ENCODE measurements at regions not wholly inside any gene's neighbourhood (a gene's known extent, or its start where the extent isn't known, plus 50 kb on each side); places are given as distances from the start of the nearest gene placed in this dataset.

DNA sequence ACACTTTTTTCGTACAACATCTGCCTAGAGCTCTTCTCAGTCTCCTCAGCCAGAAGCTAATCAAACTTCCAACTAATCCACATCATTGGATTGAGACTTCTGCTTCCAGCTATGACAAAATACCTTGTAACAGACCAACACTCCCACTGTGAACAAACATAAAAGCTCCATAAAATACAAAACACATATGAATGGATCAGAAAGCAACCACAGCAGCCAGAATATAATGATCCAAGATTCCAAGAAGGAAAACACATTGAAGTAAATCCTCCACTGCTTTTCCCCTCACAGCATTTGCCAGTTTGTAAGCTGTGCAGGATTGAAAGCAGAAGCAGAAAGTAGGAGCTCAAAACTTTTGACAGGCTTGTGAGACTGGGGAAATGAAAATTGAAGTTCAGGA is 863.2 kb downstream of the TUSC7 start:
- DNase-seq, result no peak
- H3K4me3 ChIP-seq, result no peak overlapping the region
- H3K4me1 ChIP-seq, result no peaks in the 10 kb centered on the region
- H3K9me3 ChIP-seq, result peaks cover 0 to 12% (median 0%) of the 10 kb centered on the region in 8 donors
- intact Hi-C loops (cut with DNase I; ENCODE audit: low total_unique reads), result no loop called here
- WGBS, 5 donors, result 74 to 100% (median 93%) methylated on average over 1 of the region's 1 CpG
- TF ChIP-seq, protein P1, sequence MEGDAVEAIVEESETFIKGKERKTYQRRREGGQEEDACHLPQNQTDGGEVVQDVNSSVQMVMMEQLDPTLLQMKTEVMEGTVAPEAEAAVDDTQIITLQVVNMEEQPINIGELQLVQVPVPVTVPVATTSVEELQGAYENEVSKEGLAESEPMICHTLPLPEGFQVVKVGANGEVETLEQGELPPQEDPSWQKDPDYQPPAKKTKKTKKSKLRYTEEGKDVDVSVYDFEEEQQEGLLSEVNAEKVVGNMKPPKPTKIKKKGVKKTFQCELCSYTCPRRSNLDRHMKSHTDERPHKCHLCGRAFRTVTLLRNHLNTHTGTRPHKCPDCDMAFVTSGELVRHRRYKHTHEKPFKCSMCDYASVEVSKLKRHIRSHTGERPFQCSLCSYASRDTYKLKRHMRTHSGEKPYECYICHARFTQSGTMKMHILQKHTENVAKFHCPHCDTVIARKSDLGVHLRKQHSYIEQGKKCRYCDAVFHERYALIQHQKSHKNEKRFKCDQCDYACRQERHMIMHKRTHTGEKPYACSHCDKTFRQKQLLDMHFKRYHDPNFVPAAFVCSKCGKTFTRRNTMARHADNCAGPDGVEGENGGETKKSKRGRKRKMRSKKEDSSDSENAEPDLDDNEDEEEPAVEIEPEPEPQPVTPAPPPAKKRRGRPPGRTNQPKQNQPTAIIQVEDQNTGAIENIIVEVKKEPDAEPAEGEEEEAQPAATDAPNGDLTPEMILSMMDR (IDR thresholded peaks at IDR 0.05 in 8 of 11, conservative IDR thresholded peaks at IDR 0.05 in 3 of 11), result no peak
- TF ChIP-seq POLR2A (IDR thresholded peaks at IDR 0.05) (no peak), POLR2AphosphoS5 (IDR thresholded peaks at IDR 0.05) (no peak)
- H3K27ac ChIP-seq, result no peak overlapping the region
- no peaks in the 10 kb centered on the region for H3K27me3 ChIP-seq (replicated peaks in 1 of 7)
- H3K36me3 ChIP-seq, result no peaks in the 10 kb centered on the region

DNA sequence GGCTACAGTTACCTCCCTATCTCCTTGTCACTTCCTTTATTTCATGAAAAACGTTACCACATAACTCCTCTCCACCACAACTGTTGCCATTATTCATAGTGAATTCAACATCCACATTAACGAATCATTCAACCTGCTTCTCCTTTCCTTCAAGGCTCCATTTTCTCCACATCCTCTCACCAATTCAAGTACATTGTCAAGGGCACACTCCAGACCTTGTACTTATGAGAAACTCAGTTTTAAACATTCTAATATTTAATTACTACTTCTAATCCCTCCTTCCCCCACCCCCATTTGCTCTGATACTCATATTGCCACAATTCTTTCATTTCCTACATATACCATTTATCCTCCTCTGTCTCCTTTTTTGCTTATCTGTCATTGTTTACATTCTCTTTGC is 871.2 kb downstream of the TUSC7 start:
- whole genome bisulfite sequencing, 5 donors, result 33 to 47% (median 40%) methylated on average over 2 of the region's 2 CpGs
- DNase-seq, result no peak
- Histone ChIP-seq H3K27me3 (replicated peaks in 1 of 7) (no peaks in the 10 kb centered on the region), H3K9me3 (peaks cover 0 to 12% (median 0%) of the 10 kb centered on the region in 8 donors), H3K4me1 (no peaks in the 10 kb centered on the region), H3K4me3 (no peak overlapping the region), H3K27ac (no peak overlapping the region), H3K36me3 (no peaks in the 10 kb centered on the region)
- intact Hi-C loops (cut with DNase I; ENCODE audit: low total_unique reads), result no loop called here
- TF ChIP-seq, protein P1 (IDR thresholded peaks at IDR 0.05 in 8 of 11, conservative IDR thresholded peaks at IDR 0.05 in 3 of 11), result no peak
- no peak for TF ChIP-seq POLR2AphosphoS5 (IDR thresholded peaks at IDR 0.05)
- TF ChIP-seq POLR2A (IDR thresholded peaks at IDR 0.05), result no peak

GRCh38 chr3:117586161-117586560 is 876.6 kb downstream of the TUSC7 start:
- Histone ChIP-seq H3K27me3 (replicated peaks in 1 of 7) (no peaks in the 10 kb centered on the region), H3K27ac (no peak overlapping the region), H3K9me3 (no peaks in the 10 kb centered on the region), H3K36me3 (no peaks in the 10 kb centered on the region), H3K4me1 (no peaks in the 10 kb centered on the region), H3K4me3 (no peak overlapping the region)
- intact Hi-C loops (cut with DNase I; ENCODE audit: low total_unique reads), result no loop called here
- TF ChIP-seq, protein P1 (IDR thresholded peaks at IDR 0.05 in 8 of 11, conservative IDR thresholded peaks at IDR 0.05 in 3 of 11), result no peak
- TF ChIP-seq POLR2AphosphoS5 (IDR thresholded peaks at IDR 0.05) (no peak), POLR2A (IDR thresholded peaks at IDR 0.05) (no peak)
- DNase-seq, result no peak

- WGBS, 5 donors, result 79 to 88% (median 87%) methylated on average over 2 of the region's 2 CpGs
These were observed 877.8 kb downstream of the TUSC7 start for GRCh38 chr3:117587416-117587815.

More at GRCh38 chr3:117587416-117587815, 877.8 kb downstream of the TUSC7 start:
- H3K27me3 ChIP-seq (replicated peaks in 1 of 7), result no peaks in the 10 kb centered on the region
- no peaks in the 10 kb centered on the region for H3K9me3 ChIP-seq
- H3K4me3 ChIP-seq, result no peak overlapping the region
- TF ChIP-seq, protein P1 (IDR thresholded peaks at IDR 0.05 in 8 of 11, conservative IDR thresholded peaks at IDR 0.05 in 3 of 11), result no peak
- no peak for TF ChIP-seq POLR2AphosphoS5 (IDR thresholded peaks at IDR 0.05)
- intact Hi-C loops (cut with DNase I; ENCODE audit: low total_unique reads), result no loop called here
- DNase-seq, result no peak
- no peaks in the 10 kb centered on the region for H3K4me1 ChIP-seq
- no peaks in the 10 kb centered on the region for H3K36me3 ChIP-seq
- no peak overlapping the region for H3K27ac ChIP-seq

Data from spleen (tissue), 11 donors.